Esophagus squamous epithelium (tissue), 5 donors: ENCODE measurements at regions not wholly inside any gene's neighbourhood (a gene's known extent, or its start where the extent isn't known, plus 50 kb on each side); places are given as distances from the start of the nearest gene placed in this dataset.

Source experiments
- DNase-seq: peaks from one replicate; lab custom pipeline; 2025; lab: John Stamatoyannopoulos, UW
- H3K27ac ChIP-seq, 4 donors: fragments of 200-600 bp; sonication (generic); one replicate each; pipeline ENCODE4 v1.5.1; 2016 to 2019; ENCODE audit warnings: mild to moderate bottlenecking in 1 of 4
- H3K27me3 ChIP-seq, 4 donors: fragments of 200-600 bp; sonication (generic); 1 replicate in 3 of 4; 2 replicates in 1 of 4; pipeline versions ENCODE4 v1.5.1 to v1.6.0; 2017 to 2021; ENCODE audit warnings: antibody characterized with exemption in 1 of 4
- H3K36me3 ChIP-seq, 3 donors: fragments of 200-600 bp; sonication (generic); one replicate each; pipeline ENCODE4 v1.5.1; 2016 to 2019
- H3K4me1 ChIP-seq, 3 donors: fragments of 200-600 bp; sonication (generic); one replicate each; pipeline ENCODE4 v1.5.1; 2017 to 2019
- H3K4me3 ChIP-seq, 4 donors: fragments of 200-600 bp; sonication (generic); 1 replicate in 3 of 4; 2 replicates in 1 of 4; pipeline ENCODE4 v1.5.1; 2016 to 2019; ENCODE audit warnings: mild to moderate bottlenecking in 2 of 4, moderate library complexity in 1 of 4
- H3K9me3 ChIP-seq, 3 donors: fragments of 200-600 bp; sonication (generic); one replicate each; pipeline ENCODE4 v1.5.1; 2016 to 2019
- POLR2A ChIP-seq, 4 donors: fragments of 450-650 bp; IDR thresholded peaks; one replicate each; pipeline ENCODE4 v1.6.1; 2017; ENCODE audit warnings: antibody characterized with exemption in 4 of 4, mild to moderate bottlenecking in 4 of 4, moderate library complexity in 3 of 4
- WGBS, 2 donors: methylation state at CpG; one replicate each; pipeline ENCODE4 v1.1.5; 2018; 5-methylcytosine and 5-hydroxymethylcytosine counted together
- intact Hi-C: fragments of 100-400 bp; cut with DNase I; formaldehyde crosslinking; loops from one replicate; pipeline ENCODE4 v1.15.0; 2022
- TF ChIP-seq, protein P1 (sequence below), 6 experiments: fragments of 450-650 bp in 4 of 6; fragments of 200-600 bp in 2 of 6; sonication (generic) in 2 of 6; IDR thresholded peaks; one replicate each; pipeline ENCODE4 v1.5.1; 2016 to 2019; ENCODE audit warnings: antibody characterized with exemption in 6 of 6, mild to moderate bottlenecking in 4 of 6, moderate library complexity in 4 of 6
- donor health status: DM: yes; HTN: yes; CAD: no.

DNA sequence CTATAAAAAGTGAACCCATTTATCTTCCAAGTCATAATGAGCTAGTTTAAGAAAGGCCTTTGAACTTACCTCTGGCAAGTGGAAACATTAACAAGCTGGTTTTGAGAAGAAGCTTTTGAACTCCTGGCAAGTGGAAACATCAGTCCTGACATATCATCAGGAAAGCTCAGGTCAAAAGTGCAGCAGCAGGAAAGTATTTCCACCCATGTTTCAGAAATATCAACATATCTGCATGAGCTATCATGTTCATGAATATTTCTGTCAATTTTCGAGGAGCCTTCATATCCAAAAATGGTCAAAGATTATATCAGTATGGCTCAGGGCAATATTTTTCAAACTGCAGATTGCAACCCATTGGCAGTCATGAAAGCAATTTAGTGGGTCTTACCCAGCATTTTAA lies 133.9 kb downstream of the PLK2 start:
- no peak for DNase-seq
- H3K9me3 ChIP-seq: no peaks in the 10 kb centered on the region
- H3K27ac ChIP-seq: no peak overlapping the region
- TF ChIP-seq POLR2A (IDR thresholded peaks at IDR 0.05): no peak
- TF ChIP-seq, protein P1, sequence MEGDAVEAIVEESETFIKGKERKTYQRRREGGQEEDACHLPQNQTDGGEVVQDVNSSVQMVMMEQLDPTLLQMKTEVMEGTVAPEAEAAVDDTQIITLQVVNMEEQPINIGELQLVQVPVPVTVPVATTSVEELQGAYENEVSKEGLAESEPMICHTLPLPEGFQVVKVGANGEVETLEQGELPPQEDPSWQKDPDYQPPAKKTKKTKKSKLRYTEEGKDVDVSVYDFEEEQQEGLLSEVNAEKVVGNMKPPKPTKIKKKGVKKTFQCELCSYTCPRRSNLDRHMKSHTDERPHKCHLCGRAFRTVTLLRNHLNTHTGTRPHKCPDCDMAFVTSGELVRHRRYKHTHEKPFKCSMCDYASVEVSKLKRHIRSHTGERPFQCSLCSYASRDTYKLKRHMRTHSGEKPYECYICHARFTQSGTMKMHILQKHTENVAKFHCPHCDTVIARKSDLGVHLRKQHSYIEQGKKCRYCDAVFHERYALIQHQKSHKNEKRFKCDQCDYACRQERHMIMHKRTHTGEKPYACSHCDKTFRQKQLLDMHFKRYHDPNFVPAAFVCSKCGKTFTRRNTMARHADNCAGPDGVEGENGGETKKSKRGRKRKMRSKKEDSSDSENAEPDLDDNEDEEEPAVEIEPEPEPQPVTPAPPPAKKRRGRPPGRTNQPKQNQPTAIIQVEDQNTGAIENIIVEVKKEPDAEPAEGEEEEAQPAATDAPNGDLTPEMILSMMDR (IDR thresholded peaks at IDR 0.05): no peak
- H3K4me3 ChIP-seq: no peak overlapping the region
- H3K27me3 ChIP-seq: no peaks in the 10 kb centered on the region
- H3K36me3 ChIP-seq: no peaks in the 10 kb centered on the region
- intact Hi-C loops: no loop called here
- WGBS, 2 donors: 22% methylated on average over 1 of the region's 1 CpG
- peaks cover under 1 to 31% (median 3%) of the 10 kb centered on the region in 3 donors for H3K4me1 ChIP-seq

DNA sequence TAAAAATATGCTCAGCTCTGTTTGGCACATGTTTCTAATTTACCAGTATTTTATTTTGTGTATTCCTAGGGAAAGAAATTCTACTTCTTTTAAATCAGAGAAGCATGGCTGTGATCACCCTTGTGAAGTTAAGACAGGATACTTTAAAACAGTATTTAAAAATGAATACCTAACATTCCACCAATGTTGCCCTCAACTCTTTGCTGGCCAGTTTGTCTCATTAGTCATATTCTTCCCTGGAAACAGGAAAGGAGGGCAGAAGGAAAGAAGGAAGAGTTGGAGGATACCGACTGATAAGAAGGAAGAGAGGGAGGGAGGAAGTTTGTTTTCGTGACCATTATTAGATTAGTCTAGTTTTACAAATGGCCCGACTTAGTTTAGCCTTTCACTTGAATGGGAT lies 137.4 kb downstream of the PLK2 start:
- peak overlapping the region in 2 of 4 donors; percentile 17 to 42 for H3K27ac ChIP-seq
- TF ChIP-seq, protein P1 (IDR thresholded peaks at IDR 0.05): no peak
- no peak for TF ChIP-seq POLR2A (IDR thresholded peaks at IDR 0.05)
- no peak for DNase-seq
- intact Hi-C loops: no loop called here
- no peaks in the 10 kb centered on the region for H3K27me3 ChIP-seq
- H3K4me3 ChIP-seq: no peak overlapping the region
- no peaks in the 10 kb centered on the region for H3K36me3 ChIP-seq
- no peaks in the 10 kb centered on the region for H3K9me3 ChIP-seq
- 41 to 49% methylated on average over 3 of the region's 3 CpGs for WGBS, 2 donors
- peaks cover 0 to 29% (median 3%) of the 10 kb centered on the region in 3 donors for H3K4me1 ChIP-seq

DNA sequence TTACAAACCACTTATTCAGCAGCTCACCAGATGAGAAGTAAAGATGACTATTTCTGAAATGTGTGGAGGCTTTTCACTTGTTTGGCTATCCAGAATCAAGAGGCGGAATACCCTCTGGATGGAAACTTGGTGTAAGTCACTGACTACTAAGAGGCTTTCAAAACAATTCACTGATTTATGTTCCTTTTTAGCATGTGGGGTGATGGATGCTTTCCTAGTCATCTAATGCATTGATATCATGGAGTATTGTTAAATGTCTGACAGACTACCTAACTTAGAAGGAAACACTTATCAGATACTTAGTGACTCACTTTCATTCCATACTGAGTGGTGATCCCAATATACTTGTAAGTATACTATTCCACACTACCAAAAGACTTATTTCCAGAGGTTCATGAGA lies 141.4 kb downstream of the PLK2 start:
- 83 to 87% methylated on average over 1 of the region's 1 CpG for WGBS, 2 donors

DNA sequence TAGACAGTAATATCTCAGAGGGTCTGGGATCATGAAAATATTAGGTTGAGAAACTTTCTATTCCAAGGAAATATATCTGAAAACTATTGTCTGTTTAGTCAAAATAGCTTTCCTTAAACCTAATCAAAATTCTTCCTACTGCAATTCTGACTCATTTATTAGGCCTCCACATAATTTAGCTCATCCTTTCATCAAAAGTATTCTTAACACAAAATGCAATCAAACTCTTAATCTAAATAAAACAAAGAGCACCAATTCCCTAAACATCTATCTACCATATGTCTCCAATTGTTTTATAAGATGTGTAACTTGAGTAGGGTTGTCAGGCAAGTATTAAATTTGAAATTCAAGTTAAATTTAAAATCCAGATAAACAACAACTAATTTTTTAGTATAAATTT lies 142.1 kb downstream of the PLK2 start:
- no peak for TF ChIP-seq POLR2A (IDR thresholded peaks at IDR 0.05)
- H3K4me1 ChIP-seq: peaks cover 0 to 39% (median 0%) of the 10 kb centered on the region in 3 donors
- no peaks in the 10 kb centered on the region for H3K36me3 ChIP-seq
- no peak overlapping the region for H3K4me3 ChIP-seq
- no peaks in the 10 kb centered on the region for H3K27me3 ChIP-seq
- no peaks in the 10 kb centered on the region for H3K9me3 ChIP-seq
- DNase-seq: no peak
- intact Hi-C loops: no loop called here
- H3K27ac ChIP-seq: no peak overlapping the region

More for the DNA sequence above, 141.4 kb downstream of the PLK2 start:
- intact Hi-C loops: no loop called here
- Histone ChIP-seq H3K4me3 (no peak overlapping the region), H3K36me3 (no peaks in the 10 kb centered on the region), H3K27me3 (no peaks in the 10 kb centered on the region), H3K4me1 (peaks cover 0 to 46% (median 0%) of the 10 kb centered on the region in 3 donors), H3K27ac (no peak overlapping the region), H3K9me3 (no peaks in the 10 kb centered on the region)
- TF ChIP-seq, protein P1 (IDR thresholded peaks at IDR 0.05): no peak
- no peak for TF ChIP-seq POLR2A (IDR thresholded peaks at IDR 0.05)
- no peak for DNase-seq

DNA sequence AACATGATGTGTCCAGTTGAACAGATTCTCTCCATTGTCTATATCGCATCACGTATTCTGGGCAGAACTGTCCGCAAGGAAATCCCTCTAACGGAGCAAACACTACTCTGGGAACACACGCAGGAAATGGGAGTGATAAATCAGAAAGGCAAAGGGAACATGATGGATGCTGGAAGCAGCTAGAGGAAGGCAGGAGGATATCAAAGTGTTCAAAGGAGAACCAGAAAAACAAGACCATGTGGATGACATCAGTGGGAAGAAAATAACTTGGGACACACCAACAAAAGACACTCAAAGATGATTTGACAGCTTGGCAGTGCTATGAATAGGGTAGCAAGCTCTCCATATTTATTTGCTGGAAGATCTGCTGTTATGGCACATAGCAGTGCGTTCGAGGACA lies 142.9 kb downstream of the PLK2 start:
- intact Hi-C loops: no loop called here

More for the DNA sequence above, 142.9 kb downstream of the PLK2 start:
- Histone ChIP-seq H3K36me3 (no peaks in the 10 kb centered on the region), H3K27ac (no peak overlapping the region), H3K9me3 (no peaks in the 10 kb centered on the region), H3K27me3 (no peaks in the 10 kb centered on the region), H3K4me3 (no peak overlapping the region), H3K4me1 (peaks cover 0 to 34% (median 0%) of the 10 kb centered on the region in 3 donors)
- DNase-seq: no peak
- 75 to 77% methylated on average over 7 of the region's 7 CpGs for WGBS, 2 donors
- TF ChIP-seq POLR2A (IDR thresholded peaks at IDR 0.05): no peak
- TF ChIP-seq, protein P1 (IDR thresholded peaks at IDR 0.05): no peak
